ENCODE measurements at regions not wholly inside any gene's neighbourhood (a gene's known extent, or its start where the extent isn't known, plus 50 kb on each side); places are given as distances from the start of the nearest gene placed in this dataset.
"Not testable (repeated sequence)": the region's sequence is repeated elsewhere in the genome, so short reads cannot be mapped to it uniquely, and the experiment has no call there.

DNA sequence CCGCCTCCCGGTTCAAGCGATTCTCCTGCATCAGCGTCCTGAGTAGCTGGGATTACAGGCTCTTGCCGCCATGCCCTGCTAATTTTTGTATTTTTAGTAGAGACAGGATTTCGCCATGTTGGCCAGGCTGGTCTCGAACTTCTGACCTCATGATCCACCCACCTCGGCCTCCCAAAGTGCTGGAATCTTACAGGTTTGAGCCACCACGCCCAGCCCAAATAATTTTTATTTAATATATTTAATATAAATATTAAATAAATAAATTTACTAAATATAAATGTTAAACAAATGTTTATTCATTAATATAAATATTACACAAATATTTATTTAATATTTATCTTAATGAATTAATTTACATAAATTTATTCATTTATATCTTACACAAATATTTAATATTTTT is 120.2 kb downstream of the SHOX start:
- WGBS = 76% methylated on average over 9 of the region's 9 CpGs
- Histone ChIP-seq H3K4me3 (ENCODE audit: low read length) (no peak overlapping the region), H3K4me1 (ENCODE audit: control insufficient read depth, insufficient read depth, low read length) (no peaks in the 10 kb centered on the region), H3K27me3 (ENCODE audit: control insufficient read depth, insufficient read depth) (no peaks in the 10 kb centered on the region), H3K9me3 (ENCODE audit: control insufficient read depth, low read length) (no peaks in the 10 kb centered on the region), H3K27ac (ENCODE audit: low read length) (no peak overlapping the region)
- DNase-seq = no peak
- ATAC-seq = no peak
- intact Hi-C loops (cut with DNase I) = no loop called here

DNA sequence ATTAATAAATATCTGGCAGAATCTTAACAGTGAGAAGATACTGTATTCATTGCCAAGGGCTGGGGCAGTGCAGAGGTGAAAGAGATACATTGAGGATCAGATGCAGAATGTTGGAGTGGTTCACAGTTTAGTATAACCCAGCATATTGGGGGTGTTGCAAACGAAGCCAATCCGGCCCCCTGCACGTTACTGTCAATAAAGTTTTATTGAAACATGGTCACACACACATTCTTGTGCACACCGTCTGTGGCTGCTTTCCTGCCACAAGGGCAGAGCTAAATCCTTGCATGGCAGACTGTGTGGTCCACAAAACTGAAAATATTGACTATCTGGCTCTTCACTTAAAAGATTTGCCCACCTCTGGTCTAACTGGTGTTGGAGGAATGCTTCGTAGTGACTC is 119.7 kb downstream of the SHOX start:
- H3K9me3 ChIP-seq (ENCODE audit: control insufficient read depth, low read length) = no peaks in the 10 kb centered on the region
- no peak overlapping the region for H3K4me3 ChIP-seq (ENCODE audit: low read length)
- H3K4me1 ChIP-seq (ENCODE audit: control insufficient read depth, insufficient read depth, low read length) = no peaks in the 10 kb centered on the region
- intact Hi-C loops (cut with DNase I) = no loop called here
- ATAC-seq = no peak
- H3K27me3 ChIP-seq (ENCODE audit: control insufficient read depth, insufficient read depth) = no peaks in the 10 kb centered on the region
- H3K27ac ChIP-seq (ENCODE audit: low read length) = no peak overlapping the region
- WGBS = 82% methylated on average over 5 of the region's 5 CpGs
- no peak for DNase-seq

DNA sequence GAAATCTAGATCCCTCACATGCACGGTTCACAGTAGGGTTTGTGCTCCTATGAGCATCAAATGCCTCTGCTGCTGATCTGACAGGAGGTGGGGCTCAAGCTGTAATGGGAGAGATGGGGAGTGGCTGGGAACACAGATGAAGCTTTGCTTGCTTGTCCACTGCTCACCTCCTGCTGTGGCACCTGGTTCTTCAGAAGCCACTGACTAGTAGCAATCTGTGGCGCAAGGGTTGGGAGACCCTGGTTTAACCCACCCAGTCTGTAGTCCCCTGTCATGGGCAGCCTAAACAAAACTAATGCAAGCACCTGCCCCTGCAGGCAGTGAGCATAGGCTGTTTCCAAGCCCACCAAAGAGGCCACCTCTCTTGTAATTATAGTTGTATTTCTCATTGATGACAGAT is 116.6 kb downstream of the SHOX start:
- no peak overlapping the region for H3K27ac ChIP-seq (ENCODE audit: low read length)
- intact Hi-C loops (cut with DNase I) = no loop called here

DNA sequence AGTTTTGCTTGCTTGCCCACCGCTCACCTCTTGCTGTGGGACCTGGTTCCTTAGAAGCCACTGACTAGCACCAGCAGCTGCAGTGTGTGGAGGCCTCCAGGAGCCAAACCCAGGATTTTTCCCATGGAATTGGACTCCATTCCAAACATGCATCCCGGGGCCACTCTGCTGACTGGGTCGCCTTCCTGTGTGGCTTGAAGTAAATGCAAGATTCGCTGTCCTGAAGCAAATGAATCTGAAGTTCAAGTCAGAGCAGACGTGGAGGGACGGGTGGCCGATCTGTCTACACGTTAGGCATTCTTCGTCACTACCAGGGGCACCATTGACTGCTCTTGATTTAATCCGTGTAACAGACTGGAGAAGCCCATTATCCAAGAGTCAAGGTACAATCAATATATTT is 109.0 kb downstream of the SHOX start:
- WGBS = 72% methylated on average over 10 of the region's 10 CpGs
- Histone ChIP-seq H3K9me3 (ENCODE audit: control insufficient read depth, low read length) (no peaks in the 10 kb centered on the region), H3K4me3 (ENCODE audit: low read length) (no peak overlapping the region), H3K27me3 (ENCODE audit: control insufficient read depth, insufficient read depth) (no peaks in the 10 kb centered on the region), H3K4me1 (ENCODE audit: control insufficient read depth, insufficient read depth, low read length) (no peaks in the 10 kb centered on the region), H3K27ac (ENCODE audit: low read length) (no peak overlapping the region)
- ATAC-seq (no peak), DNase-seq (no peak)
- intact Hi-C loops (cut with DNase I) = no loop called here

More for the DNA sequence above, 116.6 kb downstream of the SHOX start:
- 77% methylated on average over 2 of the region's 2 CpGs for WGBS
- Histone ChIP-seq H3K4me3 (ENCODE audit: low read length) (no peak overlapping the region), H3K9me3 (ENCODE audit: control insufficient read depth, low read length) (no peaks in the 10 kb centered on the region), H3K27me3 (ENCODE audit: control insufficient read depth, insufficient read depth) (no peaks in the 10 kb centered on the region), H3K4me1 (ENCODE audit: control insufficient read depth, insufficient read depth, low read length) (no peaks in the 10 kb centered on the region)
- DNase-seq = no peak
- no peak for ATAC-seq

DNA sequence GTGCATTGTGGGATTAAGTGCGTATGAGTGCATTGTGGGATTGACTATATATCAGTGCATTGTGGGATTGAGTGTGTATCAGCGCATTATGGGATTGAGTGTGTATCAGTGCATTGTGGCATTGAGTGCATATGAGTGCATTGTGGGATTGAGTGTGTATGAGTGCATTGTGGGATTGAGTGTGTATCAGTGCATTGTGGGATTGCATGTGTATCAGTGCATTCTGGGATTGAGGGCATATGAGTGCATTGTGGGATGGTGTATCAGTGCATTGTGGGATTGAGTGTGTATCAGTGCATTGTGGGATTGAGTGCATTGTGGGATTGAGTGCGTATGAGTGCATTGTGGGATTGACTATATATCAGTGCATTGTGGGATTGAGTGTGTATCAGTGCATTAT is 106.4 kb downstream of the SHOX start:
- ATAC-seq; DNase-seq; H3K27ac ChIP-seq (ENCODE audit: low read length); H3K9me3 ChIP-seq (ENCODE audit: control insufficient read depth, low read length); H3K4me1 ChIP-seq (ENCODE audit: control insufficient read depth, insufficient read depth, low read length); H3K27me3 ChIP-seq (ENCODE audit: control insufficient read depth, insufficient read depth); intact Hi-C loops (cut with DNase I); H3K4me3 ChIP-seq (ENCODE audit: low read length): not testable (repeated sequence)
- WGBS = 82% methylated on average over 3 of the region's 3 CpGs

DNA sequence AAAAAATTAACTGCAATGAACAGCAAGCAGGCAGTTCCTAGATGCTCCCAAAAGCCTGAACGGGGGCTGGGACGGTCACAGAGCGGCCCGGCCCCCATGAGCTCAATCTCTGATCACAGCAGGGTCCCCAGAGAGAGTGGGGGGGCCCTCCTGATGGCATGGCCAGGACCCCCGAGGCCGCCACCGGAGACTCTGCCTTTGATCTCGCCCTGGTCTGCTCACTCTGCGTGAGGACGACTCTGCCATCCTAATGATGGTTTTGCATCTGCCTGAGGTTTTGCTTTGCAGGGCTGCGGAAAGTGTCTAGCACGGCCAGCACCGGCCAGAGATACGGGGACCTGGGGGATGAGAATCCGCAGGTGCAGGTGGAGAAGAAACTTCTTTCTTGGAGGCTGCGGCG is 103.8 kb downstream of the SHOX start:
- Histone ChIP-seq H3K9me3 (ENCODE audit: control insufficient read depth, low read length) (no peaks in the 10 kb centered on the region), H3K4me3 (ENCODE audit: low read length) (no peak overlapping the region), H3K4me1 (ENCODE audit: control insufficient read depth, insufficient read depth, low read length) (no peaks in the 10 kb centered on the region), H3K27me3 (ENCODE audit: control insufficient read depth, insufficient read depth) (no peaks in the 10 kb centered on the region), H3K27ac (ENCODE audit: low read length) (no peak overlapping the region)
- no peak for ATAC-seq
- intact Hi-C loops (cut with DNase I) = no loop called here
- 44% methylated on average over 17 of the region's 17 CpGs for WGBS
- DNase-seq = no peak

DNA sequence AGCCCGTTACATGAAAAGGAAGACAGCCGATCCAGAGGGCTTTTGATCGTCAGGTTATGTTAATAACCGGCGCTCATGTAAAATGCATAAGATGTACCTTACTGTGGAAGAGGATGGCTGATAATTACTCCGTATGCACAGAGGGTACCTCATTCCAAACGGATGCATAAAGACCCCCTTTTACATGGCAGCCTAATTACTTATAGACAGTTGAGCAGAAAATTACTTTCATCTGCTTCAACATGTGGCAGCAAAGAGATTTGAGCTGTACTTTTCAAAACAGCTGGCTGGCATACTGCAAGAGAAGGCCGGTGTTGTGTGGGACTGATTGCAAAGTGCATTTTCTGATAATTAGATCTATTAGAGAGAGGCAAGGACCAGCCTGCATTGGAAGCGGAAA is 103.4 kb downstream of the SHOX start:
- DNase-seq = no peak
- Histone ChIP-seq H3K27me3 (ENCODE audit: control insufficient read depth, insufficient read depth) (no peaks in the 10 kb centered on the region), H3K4me1 (ENCODE audit: control insufficient read depth, insufficient read depth, low read length) (no peaks in the 10 kb centered on the region), H3K9me3 (ENCODE audit: control insufficient read depth, low read length) (no peaks in the 10 kb centered on the region), H3K4me3 (ENCODE audit: low read length) (no peak overlapping the region), H3K27ac (ENCODE audit: low read length) (no peak overlapping the region)
- 77% methylated on average over 9 of the region's 9 CpGs for WGBS
- ATAC-seq = no peak
- intact Hi-C loops (cut with DNase I) = no loop called here

DNA sequence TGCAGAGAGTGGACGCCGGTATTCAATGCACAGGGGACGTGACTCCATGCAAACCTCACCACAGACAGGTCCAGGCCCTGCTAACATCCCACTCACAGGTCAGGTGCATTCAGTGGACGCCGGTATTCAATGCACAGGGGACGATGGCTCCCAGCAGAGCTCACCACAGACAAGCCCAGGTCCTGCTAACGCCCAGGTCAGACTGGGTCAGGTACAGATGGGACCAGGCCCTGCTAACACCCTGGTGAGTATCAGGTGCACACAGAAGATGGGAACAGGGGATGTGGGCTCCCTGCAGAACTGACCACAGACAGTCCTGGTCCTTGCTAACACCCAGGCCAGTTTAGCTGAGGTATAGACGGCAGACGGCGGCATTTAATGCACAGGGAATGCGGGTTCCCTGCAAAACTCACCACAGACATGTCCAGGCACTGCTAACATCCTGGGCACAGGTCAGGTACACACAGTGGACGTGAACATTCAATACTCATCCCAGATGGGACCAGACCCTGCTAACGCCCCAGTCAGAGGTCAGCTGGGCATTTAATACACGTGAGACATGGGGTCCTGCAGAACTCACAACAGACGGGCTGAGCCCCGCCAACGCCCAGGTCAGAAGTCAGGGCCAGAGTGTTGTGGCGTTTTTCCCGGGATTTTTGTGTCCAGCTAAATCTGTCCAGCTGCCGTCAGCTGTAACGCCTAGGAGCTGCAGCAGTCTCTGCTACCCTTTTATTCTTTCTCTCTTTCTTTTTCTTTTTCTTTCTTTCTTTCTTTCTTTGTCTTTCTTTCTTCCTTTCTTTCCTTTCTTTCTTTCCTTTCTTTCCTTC is 99.2 kb downstream of the SHOX start:
- ATAC-seq (no peak), DNase-seq (no peak)
- intact Hi-C loops (cut with DNase I) = no loop called here
- H3K27ac ChIP-seq (ENCODE audit: low read length) = no peak overlapping the region
- no peak overlapping the region for H3K4me3 ChIP-seq (ENCODE audit: low read length)
- no peaks in the 10 kb centered on the region for H3K4me1 ChIP-seq (ENCODE audit: control insufficient read depth, insufficient read depth, low read length)
- H3K9me3 ChIP-seq (ENCODE audit: control insufficient read depth, low read length) = no peaks in the 10 kb centered on the region
- 78% methylated on average over 21 of the region's 21 CpGs for WGBS
- H3K27me3 ChIP-seq (ENCODE audit: control insufficient read depth, insufficient read depth) = no peaks in the 10 kb centered on the region

DNA sequence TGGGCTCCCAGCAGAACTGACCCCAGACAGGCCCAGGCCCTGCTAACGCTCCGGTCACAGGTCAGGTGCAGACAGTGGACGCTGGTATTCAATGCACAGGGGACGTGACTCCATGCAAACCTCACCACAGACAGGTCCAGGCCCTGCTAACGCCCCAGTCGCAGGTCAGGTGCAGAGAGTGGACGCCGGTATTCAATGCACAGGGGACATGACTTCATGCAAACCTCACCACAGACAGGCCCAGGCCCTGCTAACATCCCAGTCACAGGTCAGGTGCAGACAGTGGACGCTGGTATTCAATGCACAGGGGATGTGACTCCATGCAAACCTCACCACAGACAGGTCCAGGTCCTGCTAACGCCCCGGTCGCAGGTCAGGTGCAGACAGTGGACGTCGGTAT is 98.5 kb downstream of the SHOX start:
- H3K27ac ChIP-seq (ENCODE audit: low read length); ATAC-seq; H3K9me3 ChIP-seq (ENCODE audit: control insufficient read depth, low read length); H3K4me3 ChIP-seq (ENCODE audit: low read length); H3K4me1 ChIP-seq (ENCODE audit: control insufficient read depth, insufficient read depth, low read length); DNase-seq; H3K27me3 ChIP-seq (ENCODE audit: control insufficient read depth, insufficient read depth); intact Hi-C loops (cut with DNase I): not testable (repeated sequence)
- WGBS = 85% methylated on average over 14 of the region's 14 CpGs

DNA sequence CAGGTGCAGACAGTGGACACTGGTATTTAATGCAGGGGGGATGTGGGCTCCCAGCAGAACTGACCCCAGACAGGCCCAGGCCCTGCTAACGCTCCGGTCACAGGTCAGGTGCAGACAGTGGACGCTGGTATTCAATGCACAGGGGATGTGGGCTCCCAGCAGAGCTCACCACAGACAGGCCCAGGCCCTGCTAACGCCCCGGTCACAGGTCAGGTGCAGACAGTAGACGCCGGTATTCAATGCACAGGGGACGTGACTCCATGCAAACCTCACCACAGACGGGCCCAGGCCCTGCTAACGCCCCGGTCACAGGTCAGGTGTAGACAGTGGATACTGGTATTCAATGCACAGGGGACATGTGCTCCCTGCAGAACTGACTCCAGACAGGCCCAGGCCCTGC is 98.0 kb downstream of the SHOX start:
- DNase-seq; ATAC-seq; H3K4me1 ChIP-seq (ENCODE audit: control insufficient read depth, insufficient read depth, low read length); H3K9me3 ChIP-seq (ENCODE audit: control insufficient read depth, low read length); intact Hi-C loops (cut with DNase I); H3K27ac ChIP-seq (ENCODE audit: low read length); H3K4me3 ChIP-seq (ENCODE audit: low read length); H3K27me3 ChIP-seq (ENCODE audit: control insufficient read depth, insufficient read depth): not testable (repeated sequence)
- 83% methylated on average over 11 of the region's 11 CpGs for WGBS

DNA sequence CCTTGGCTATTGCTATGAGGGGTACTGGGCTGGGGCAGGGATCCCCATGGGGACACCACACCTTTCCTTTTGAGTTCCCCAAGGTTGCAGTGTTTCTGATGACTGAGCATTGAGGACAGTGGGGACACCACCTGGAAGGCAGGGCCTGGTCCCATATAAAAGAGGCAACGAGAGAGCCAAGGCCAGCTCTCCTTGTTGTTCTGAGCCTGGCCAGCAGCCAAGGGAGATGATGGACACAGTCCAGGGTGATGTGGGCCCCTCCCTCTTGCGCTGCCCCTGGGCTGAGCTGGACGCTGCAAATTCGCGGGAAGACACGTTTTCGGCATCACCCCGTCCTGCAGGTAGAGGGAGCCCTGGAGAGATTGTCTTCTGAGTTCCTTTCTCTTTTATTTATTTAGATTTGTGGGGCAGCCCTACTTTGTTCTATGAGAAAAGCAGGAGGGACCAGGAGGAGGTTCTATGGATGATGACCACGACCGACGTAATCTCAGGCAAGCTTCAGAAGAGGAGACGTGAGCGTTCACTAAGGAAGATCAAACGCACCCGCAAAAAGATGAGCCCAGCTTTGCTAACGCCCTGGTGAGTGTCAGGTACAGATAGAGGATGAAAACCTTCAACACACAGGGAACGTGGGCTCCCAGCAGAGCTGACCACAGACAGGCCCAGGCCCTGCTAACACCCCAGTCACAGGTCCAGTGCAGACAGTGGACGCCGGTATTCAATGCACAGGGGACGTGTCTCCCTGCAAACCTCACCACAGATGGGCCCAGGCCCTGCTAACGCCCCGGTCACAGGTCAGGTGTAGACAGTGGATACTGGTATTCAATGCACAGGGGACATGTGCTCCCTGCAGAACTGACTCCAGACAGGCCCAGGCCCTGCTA is 97.4 kb downstream of the SHOX start:
- intact Hi-C loops (cut with DNase I) = no loop called here
- WGBS = 45% methylated on average over 22 of the region's 22 CpGs

More for the DNA sequence above, 97.4 kb downstream of the SHOX start:
- H3K4me1 ChIP-seq (ENCODE audit: control insufficient read depth, insufficient read depth, low read length) = no peaks in the 10 kb centered on the region
- H3K27ac ChIP-seq (ENCODE audit: low read length) = no peak overlapping the region
- DNase-seq = no peak
- no peaks in the 10 kb centered on the region for H3K9me3 ChIP-seq (ENCODE audit: control insufficient read depth, low read length)
- no peaks in the 10 kb centered on the region for H3K27me3 ChIP-seq (ENCODE audit: control insufficient read depth, insufficient read depth)
- no peak for ATAC-seq
- H3K4me3 ChIP-seq (ENCODE audit: low read length) = no peak overlapping the region

All from right cardiac atrium (tissue), 5 donors.